ENCODE measurements at regions not wholly inside any gene's neighbourhood (a gene's known extent, or its start where the extent isn't known, plus 50 kb on each side); places are given as distances from the start of the nearest gene placed in this dataset.

DNA sequence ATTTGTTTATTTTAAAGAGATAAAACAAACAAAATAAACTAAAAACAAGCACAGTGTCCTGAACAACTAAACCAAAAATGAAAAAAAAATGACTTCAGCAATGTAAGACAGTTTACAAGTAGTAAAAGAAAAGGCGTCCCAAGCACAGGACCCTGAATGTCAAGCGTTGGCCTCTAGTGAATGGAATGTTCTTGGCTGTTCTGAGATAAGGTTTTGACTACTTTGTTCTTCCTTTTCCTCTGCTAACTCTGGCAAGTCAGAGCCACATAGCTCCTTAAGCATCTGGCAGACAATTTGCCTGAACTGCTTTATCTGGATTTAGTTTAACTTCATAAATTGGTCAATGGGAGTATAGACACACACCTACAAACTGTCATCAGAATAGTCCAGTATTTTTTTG lies 655.2 kb downstream of the ANXA1 start:
- no peak for DNase-seq
- H3K36me3 ChIP-seq (replicated peaks; ENCODE audit: control insufficient read depth, insufficient read depth, low read length) = no peaks in the 10 kb centered on the region
- no peak overlapping the region for H3K4me3 ChIP-seq (ENCODE audit: insufficient read depth, low read depth, low read length)
- no peaks in the 10 kb centered on the region for H3K27me3 ChIP-seq (ENCODE audit: control insufficient read depth, insufficient read depth, low read length)

DNA sequence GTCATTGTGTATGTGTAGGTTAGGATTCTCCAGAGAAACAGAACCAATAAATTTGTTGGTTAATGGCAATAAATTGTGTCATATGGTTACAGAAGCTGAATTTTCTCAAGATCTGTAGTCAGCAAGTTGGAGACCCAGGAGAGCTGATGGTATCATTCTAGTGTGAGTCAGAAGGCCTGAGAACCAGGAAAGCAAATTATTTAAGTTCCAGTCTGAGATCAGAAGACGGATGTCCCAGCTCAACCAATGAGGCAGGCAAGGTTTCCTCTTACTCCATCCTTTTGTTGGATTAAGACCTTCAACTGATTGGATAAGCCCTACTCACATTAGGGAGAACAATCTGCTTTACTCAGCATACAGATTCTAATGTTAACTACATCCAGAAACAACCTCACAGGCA lies 656.3 kb downstream of the ANXA1 start:
- DNase-seq = no peak
- H3K36me3 ChIP-seq (replicated peaks; ENCODE audit: control insufficient read depth, insufficient read depth, low read length) = no peaks in the 10 kb centered on the region
- H3K27me3 ChIP-seq (ENCODE audit: control insufficient read depth, insufficient read depth, low read length) = no peaks in the 10 kb centered on the region
- no peak overlapping the region for H3K4me3 ChIP-seq (ENCODE audit: insufficient read depth, low read depth, low read length)

DNA sequence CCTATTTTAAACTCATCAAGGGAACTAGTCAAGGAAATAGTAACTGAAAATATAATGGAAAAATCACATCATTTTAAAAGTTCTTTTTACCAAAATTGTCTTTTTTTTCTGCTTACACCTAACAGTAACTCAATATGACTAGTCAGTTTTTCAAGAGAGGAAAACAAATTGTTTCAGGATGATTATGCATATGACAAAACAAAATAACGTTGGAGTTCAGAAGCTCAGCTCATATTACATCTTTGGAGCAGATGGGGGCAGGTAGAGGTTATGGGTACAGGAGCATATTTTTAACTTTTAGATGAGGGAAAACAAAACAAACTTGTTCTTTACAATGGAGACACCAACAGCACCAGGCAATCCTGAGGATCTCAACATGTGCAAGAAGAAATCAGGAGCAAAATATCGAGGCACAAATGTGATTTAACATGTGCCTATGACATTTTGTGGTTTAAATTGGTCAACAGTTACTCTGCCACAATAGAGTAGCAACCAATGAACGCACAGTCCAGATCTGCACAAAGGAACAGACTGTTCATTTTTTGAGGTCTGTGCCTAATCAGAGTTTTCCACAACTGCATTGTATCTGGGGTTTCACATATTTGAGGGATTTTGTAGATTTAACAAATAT lies 659.0 kb downstream of the ANXA1 start:
- H3K36me3 ChIP-seq (replicated peaks; ENCODE audit: control insufficient read depth, insufficient read depth, low read length) = no peaks in the 10 kb centered on the region
- no peaks in the 10 kb centered on the region for H3K27me3 ChIP-seq (ENCODE audit: control insufficient read depth, insufficient read depth, low read length)
- H3K4me3 ChIP-seq (ENCODE audit: insufficient read depth, low read depth, low read length) = no peak overlapping the region
- no peak for DNase-seq

DNA sequence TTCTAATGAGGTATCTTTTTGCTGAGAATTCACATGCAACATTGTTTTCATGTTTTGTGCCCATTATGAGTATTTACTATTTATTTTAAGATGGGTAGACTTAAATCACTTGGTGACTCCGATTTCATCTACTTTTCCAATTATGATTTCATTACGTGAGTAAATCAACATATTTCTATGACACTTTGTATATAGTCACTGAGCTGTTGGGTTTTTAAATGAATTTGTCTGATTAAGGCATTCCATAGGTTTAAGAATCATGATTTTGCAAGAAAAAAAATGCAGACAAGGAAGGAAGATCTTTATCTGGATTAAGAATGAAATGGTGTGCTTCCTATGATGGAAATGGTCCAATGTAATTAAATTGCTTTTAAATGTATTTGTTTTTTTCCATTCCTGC lies 661.9 kb downstream of the ANXA1 start:
- no peak for DNase-seq
- Histone ChIP-seq H3K27me3 (ENCODE audit: control insufficient read depth, insufficient read depth, low read length) (no peaks in the 10 kb centered on the region), H3K36me3 (replicated peaks; ENCODE audit: control insufficient read depth, insufficient read depth, low read length) (no peaks in the 10 kb centered on the region), H3K4me3 (ENCODE audit: insufficient read depth, low read depth, low read length) (no peak overlapping the region)

DNA sequence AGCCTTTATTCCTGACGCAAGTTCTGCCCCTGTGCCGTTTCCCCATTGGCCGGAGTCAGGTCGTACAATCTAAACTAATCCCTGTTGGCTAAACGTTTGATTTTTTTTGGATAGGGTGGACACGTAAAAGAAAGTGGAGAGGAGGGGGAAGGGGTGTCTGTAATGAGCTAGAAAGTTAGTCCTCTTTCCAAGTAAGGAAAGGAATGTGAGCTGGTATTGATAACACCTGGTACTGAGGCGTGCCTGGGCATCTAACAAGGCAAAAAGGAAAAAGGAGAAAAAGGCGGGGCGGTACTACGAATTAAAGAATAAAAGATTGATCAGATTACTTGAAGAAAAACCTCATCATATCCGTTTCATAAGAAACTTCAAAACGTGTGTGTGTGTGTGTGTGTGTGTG lies 665.2 kb downstream of the ANXA1 start:
- H3K36me3 ChIP-seq (replicated peaks; ENCODE audit: control insufficient read depth, insufficient read depth, low read length) = no peaks in the 10 kb centered on the region
- no peak overlapping the region for H3K4me3 ChIP-seq (ENCODE audit: insufficient read depth, low read depth, low read length)
- H3K27me3 ChIP-seq (ENCODE audit: control insufficient read depth, insufficient read depth, low read length) = no peaks in the 10 kb centered on the region
- DNase-seq = no peak

DNA sequence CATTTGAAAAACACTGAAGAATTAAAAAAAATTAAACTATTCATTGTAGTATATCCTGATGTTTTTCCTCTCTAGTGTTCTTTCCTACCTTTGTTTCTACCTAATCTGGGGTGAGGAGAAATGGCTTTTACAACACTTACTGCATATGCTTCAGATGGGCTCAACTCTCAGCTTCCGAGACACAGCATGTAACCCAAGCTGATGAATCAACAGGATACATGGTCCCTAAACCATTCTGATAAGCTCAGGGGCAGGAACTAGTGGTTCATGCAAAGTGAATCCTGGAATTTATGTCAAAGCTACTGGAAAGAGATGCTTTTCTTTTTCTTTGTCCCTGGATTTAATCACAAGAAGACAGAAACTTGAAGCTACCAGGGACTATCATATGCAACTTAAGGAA lies 672.5 kb upstream of the RORB start:
- Histone ChIP-seq H3K4me3 (ENCODE audit: insufficient read depth, low read depth, low read length) (no peak overlapping the region), H3K27me3 (ENCODE audit: control insufficient read depth, insufficient read depth, low read length) (no peaks in the 10 kb centered on the region), H3K36me3 (replicated peaks; ENCODE audit: control insufficient read depth, insufficient read depth, low read length) (no peaks in the 10 kb centered on the region)
- no peak for DNase-seq

DNA sequence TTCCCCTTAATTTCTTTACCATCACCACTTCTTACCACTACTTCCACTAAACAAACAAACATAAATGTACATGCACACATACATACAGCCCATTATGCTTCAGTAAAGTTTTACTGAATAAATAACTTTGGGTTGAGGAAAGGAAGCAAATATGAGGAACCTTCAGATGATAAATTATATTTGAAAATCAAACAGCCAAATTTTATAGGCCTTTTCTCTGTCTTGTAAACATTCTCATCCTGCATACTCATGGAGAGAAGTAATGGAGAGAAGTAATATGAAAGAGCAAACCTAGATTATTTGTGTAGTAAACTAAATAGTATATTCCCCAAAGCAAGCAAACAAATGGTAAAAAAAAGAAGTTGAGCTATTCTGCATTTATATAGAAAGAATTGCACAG lies 658.3 kb upstream of the RORB start:
- no peak overlapping the region for H3K4me3 ChIP-seq (ENCODE audit: insufficient read depth, low read depth, low read length)
- H3K36me3 ChIP-seq (replicated peaks; ENCODE audit: control insufficient read depth, insufficient read depth, low read length) = no peaks in the 10 kb centered on the region
- no peak for DNase-seq
- H3K27me3 ChIP-seq (ENCODE audit: control insufficient read depth, insufficient read depth, low read length) = no peaks in the 10 kb centered on the region

DNA sequence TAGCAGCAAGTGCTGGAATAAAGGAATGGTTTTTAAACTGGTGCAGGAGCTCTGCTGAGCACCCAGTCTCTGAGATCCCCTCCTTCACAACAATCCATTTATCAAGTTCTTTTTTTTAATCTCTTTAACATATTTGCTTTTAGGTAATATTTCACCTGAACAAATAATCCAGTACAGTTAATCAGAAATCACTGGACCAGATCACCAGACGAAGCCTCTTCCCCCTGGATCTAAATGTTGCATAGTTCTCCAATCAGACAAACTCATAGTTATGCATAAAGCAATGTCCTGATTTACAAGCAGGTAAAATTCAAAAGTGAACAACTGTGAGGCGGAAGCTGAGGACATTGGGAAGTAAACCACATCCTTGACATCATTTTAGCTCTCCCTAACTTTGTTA lies 657.7 kb upstream of the RORB start:
- H3K36me3 ChIP-seq (replicated peaks; ENCODE audit: control insufficient read depth, insufficient read depth, low read length) = no peaks in the 10 kb centered on the region
- DNase-seq = no peak
- no peaks in the 10 kb centered on the region for H3K27me3 ChIP-seq (ENCODE audit: control insufficient read depth, insufficient read depth, low read length)
- no peak overlapping the region for H3K4me3 ChIP-seq (ENCODE audit: insufficient read depth, low read depth, low read length)

DNA sequence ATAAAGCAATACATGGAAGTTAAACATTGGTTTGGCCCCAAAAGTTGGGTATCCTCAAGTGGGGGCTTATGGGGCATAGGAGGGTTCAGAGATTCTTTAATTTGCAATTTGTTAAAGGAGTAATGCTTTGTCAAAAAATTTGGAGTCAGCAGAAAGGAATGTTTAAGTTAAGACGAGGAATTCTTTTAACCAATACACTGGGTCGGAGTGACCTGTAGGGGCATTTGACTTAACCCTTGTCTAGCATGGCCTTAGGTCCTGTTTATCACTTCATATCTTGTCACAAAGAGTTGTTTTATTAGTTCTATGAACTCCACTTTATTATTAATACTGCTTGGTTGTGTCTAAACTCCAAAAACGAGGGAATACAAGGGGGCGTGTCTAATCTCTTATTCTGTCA lies 656.1 kb upstream of the RORB start:
- Histone ChIP-seq H3K36me3 (replicated peaks; ENCODE audit: control insufficient read depth, insufficient read depth, low read length) (no peaks in the 10 kb centered on the region), H3K27me3 (ENCODE audit: control insufficient read depth, insufficient read depth, low read length) (no peaks in the 10 kb centered on the region)

DNA sequence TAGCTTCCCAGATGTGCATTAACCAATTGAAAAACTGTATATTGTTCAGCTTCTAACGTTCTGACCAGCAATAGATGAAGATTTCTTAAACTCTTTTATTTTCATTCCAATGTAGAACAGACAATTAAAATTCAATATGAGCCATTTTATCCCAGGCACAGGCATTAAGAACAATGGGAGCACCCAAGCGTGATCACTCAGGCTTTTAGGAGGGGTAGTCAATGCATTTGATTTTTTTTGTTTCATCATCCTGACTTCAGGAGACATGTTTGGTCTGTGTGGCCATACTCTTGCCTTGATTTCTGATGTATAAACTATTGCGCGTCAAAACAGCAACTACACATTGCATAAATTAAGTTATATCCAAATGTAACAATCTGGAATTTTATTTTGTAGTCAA lies 653.0 kb upstream of the RORB start:
- Histone ChIP-seq H3K27me3 (ENCODE audit: control insufficient read depth, insufficient read depth, low read length) (no peaks in the 10 kb centered on the region), H3K36me3 (replicated peaks; ENCODE audit: control insufficient read depth, insufficient read depth, low read length) (no peaks in the 10 kb centered on the region), H3K4me3 (ENCODE audit: insufficient read depth, low read depth, low read length) (no peak overlapping the region)
- no peak for DNase-seq

More for the DNA sequence above, 656.1 kb upstream of the RORB start:
- no peak for DNase-seq
- H3K4me3 ChIP-seq (ENCODE audit: insufficient read depth, low read depth, low read length) = no peak overlapping the region

DNA sequence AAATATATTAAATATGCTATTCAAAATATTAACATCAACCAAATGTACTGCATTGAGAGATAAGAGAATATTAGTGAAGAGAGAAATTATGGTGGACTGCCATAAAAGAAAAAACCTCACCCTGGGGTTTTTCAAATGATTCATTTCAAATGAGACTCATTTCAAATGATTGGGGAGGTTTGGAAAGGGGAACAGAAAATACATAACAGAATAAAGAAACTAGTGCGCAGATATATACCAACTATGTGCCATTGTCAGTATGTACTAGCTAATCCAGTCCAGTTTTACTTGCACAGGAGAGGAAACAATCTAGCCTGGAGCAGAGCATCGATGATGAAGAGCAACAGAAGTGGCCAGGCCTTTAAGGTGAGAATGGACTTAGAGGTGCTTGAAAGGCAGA lies 651.6 kb upstream of the RORB start:
- no peaks in the 10 kb centered on the region for H3K27me3 ChIP-seq (ENCODE audit: control insufficient read depth, insufficient read depth, low read length)
- H3K36me3 ChIP-seq (replicated peaks; ENCODE audit: control insufficient read depth, insufficient read depth, low read length) = no peaks in the 10 kb centered on the region
- no peak for DNase-seq
- no peak overlapping the region for H3K4me3 ChIP-seq (ENCODE audit: insufficient read depth, low read depth, low read length)

DNA sequence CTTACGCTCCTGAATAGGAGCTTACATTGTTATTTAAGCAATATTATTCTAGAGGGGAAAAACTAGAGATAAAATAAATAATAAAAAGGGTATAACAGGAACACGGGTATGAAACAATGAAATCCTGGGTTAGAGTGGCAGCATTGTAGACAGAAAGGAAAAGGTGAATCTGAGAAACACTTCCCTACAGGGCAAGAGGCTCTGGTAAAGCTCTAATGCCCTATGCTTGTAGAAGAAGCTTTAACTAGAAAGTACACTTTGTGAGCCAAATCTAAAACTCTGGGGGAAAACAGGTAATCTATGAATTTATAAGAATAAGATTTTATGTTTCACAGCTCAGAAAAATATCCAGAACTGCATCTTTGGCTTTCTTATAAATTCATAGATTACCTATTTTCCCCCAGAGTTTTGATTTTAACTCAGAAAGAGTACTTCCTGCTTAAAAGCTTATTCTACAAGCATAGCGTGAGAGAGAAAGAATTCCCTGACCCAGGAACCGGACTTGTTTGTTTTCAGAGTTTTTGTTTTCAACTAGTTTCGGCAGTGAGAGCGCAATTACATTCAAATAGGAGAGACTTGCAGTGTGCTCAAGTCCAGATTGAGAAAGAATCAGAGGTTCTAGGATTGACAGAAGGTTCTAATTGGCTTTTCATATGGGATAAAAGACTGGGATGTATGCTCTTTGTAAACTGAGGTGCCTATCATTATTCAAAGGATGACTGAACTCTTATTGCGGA lies 651.0 kb upstream of the RORB start:
- DNase-seq = no peak
- H3K4me3 ChIP-seq (ENCODE audit: insufficient read depth, low read depth, low read length) = no peak overlapping the region
- no peaks in the 10 kb centered on the region for H3K36me3 ChIP-seq (replicated peaks; ENCODE audit: control insufficient read depth, insufficient read depth, low read length)
- H3K27me3 ChIP-seq (ENCODE audit: control insufficient read depth, insufficient read depth, low read length) = no peaks in the 10 kb centered on the region

DNA sequence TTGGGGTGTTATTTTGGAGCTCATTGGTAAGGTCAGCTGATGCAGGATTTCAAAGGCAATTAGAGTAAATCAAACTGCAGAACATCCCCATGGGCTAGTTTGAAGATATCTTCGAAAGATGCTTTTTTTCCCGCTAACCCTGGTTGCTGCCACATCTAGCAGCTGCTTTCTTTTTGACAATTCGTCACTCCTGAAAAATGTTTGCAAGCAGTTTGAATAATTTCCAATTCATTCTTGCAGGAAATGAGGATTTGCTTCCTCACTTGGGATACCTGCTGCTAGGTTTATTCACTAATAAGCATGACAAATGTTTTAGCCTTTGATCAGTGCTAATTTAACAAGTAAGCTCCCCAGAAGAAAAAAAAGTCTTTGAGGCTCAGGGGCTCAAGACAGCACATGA lies 649.6 kb upstream of the RORB start:
- peak; percentile 14 for DNase-seq
- Histone ChIP-seq H3K4me3 (ENCODE audit: insufficient read depth, low read depth, low read length) (no peak overlapping the region), H3K36me3 (replicated peaks; ENCODE audit: control insufficient read depth, insufficient read depth, low read length) (no peaks in the 10 kb centered on the region), H3K27me3 (ENCODE audit: control insufficient read depth, insufficient read depth, low read length) (no peaks in the 10 kb centered on the region)

DNA sequence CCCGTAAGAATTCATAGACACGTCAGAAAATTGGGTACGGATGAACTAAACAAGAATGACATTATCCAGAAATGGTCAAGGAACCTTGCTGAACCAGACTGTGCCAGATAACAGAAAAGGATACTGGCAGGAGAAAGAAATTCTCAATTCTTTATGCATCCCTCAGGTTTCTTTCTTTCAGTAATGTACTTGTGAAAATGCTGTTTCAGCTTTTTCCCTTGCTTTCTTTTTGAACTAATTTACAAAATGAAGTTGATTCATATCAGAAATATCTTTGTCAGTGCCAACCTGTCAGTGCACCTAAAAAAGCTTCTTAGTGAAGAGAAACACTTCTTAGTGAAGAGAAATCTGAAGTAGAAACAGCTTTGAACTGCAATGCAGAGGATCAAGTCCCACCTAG lies 643.6 kb upstream of the RORB start:
- no peaks in the 10 kb centered on the region; the same call in 1 of the 2 replicates for H3K27me3 ChIP-seq (ENCODE audit: control insufficient read depth, insufficient read depth, low read length)
- no peaks in the 10 kb centered on the region for H3K36me3 ChIP-seq (replicated peaks; ENCODE audit: control insufficient read depth, insufficient read depth, low read length)
- H3K4me3 ChIP-seq (ENCODE audit: insufficient read depth, low read depth, low read length) = no peak overlapping the region
- no peak for DNase-seq

DNA sequence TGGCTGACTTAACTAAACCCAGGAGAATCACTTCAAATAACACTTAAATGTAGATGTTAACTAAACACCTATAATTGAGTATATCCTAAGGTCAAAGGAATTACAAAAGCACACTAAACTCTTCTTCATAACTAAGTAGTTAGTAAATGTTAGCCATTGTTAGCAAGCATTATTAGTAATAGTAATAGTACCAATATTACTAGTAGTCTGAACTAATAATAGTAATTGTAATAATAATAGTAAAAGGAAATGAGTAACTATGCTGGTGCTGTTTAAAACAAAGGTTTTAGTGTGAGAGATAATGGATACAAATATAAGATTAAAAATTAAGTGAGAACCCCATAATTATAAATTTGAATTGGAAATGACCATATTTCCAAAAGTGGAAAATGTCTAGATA lies 641.9 kb upstream of the RORB start:
- DNase-seq = no peak
- Histone ChIP-seq H3K4me3 (ENCODE audit: insufficient read depth, low read depth, low read length) (no peak overlapping the region), H3K27me3 (ENCODE audit: control insufficient read depth, insufficient read depth, low read length) (no peaks in the 10 kb centered on the region; the same call in 1 of the 2 replicates), H3K36me3 (replicated peaks; ENCODE audit: control insufficient read depth, insufficient read depth, low read length) (no peaks in the 10 kb centered on the region)

Measured in H7 (cell line).